Fibroblast of lung (primary cell): ENCODE measurements at regions not wholly inside any gene's neighbourhood (a gene's known extent, or its start where the extent isn't known, plus 50 kb on each side); places are given as distances from the start of the nearest gene placed in this dataset.

Experiments used
- CTCF ChIP-seq, 2 donors: IDR thresholded peaks in 1 of 2; conservative IDR thresholded peaks in 1 of 2; 1 replicate in 1 of 2; 2 replicates in 1 of 2; pipeline ENCODE4 v1.5.1; 2011 to 2012; ENCODE audit warnings: low read length in 2 of 2, control low read depth in 1 of 2, inconsistent platforms in 1 of 2, low read depth in 1 of 2, mild to moderate bottlenecking in 1 of 2
- EZH2 ChIP-seq: IDR thresholded peaks from 2 replicates; pipeline ENCODE4 v1.5.1; 2012; ENCODE audit warnings: low read length, control low read depth, mild to moderate bottlenecking; ENCODE audit errors: missing control alignments

- TF ChIP-seq CTCF (conservative IDR thresholded peaks at IDR 0.05 in 1 of 2, IDR thresholded peaks at IDR 0.05 in 1 of 2; ENCODE audit: low read depth in 1 of 2, low read length in 2 of 2) (no peak), EZH2 (no peak)
These were observed 127.2 kb downstream of the FOXD2 start for GRCh38 chr1:47565092-47565491.
